Activated naive CD4-positive, alpha-beta T cell treated with anti-CD3 and anti-CD28 coated beads, Interleukin-2, amount 50 U/mL, for 72 hours (primary cell): ENCODE measurements at regions not wholly inside any gene's neighbourhood (a gene's known extent, or its start where the extent isn't known, plus 50 kb on each side); places are given as distances from the start of the nearest gene placed in this dataset.
"Not testable (repeated sequence)": the region's sequence is repeated elsewhere in the genome, so short reads cannot be mapped to it uniquely, and the experiment has no call there.

Source experiments
- ATAC-seq, 2 donors: fragments of 150-1000 bp; cut with Tn5 transposase; 2 replicates each; pipeline ENCODE4 v1.10.0; 2021; ENCODE audit warnings: mild to moderate bottlenecking in 2 of 2, moderate library complexity in 2 of 2
- DNase-seq, 2 donors: peaks; one replicate each; pipeline ENCODE4 v3.0.0; 2021 to 2022; ENCODE audit warnings: low spot score in 2 of 2
- H3K27ac Mint-ChIP-seq, 2 donors: one replicate each; pipeline ENCODE4 v1.8.0; 2022; ENCODE audit warnings: mild to moderate bottlenecking in 2 of 2, mixed read lengths in 2 of 2
- H3K36me3 Mint-ChIP-seq, 2 donors: one replicate each; pipeline ENCODE4 v1.8.0; 2022; ENCODE audit warnings: mixed read lengths in 2 of 2
- H3K9me3 Mint-ChIP-seq, 2 donors: one replicate each; pipeline ENCODE4 v1.8.0; 2022; ENCODE audit warnings: mixed read lengths in 2 of 2

DNA sequence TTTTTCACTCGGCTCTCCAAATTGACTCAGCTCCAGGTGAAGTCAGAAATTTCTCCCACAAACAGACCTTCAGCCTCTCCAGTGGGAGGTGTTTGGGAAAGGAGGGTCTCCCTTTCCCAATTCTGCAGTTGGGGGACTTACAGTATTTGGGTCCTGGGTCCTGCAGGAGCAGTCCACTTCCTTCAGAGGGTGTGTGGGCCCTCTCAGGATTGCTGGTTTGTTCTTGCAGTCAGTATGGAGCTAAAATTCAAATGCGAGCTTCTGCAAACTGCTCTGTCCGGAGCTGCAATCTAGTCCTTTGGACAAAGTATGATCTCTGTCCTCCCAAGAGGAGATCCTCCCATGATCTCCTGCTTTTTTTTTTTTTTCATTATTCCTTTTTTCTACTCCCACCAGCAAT is 87.9 kb upstream of the MSTN start:
- Mint-ChIP-seq H3K36me3 (peaks cover 5 to 12% of the 10 kb centered on the region in 2 donors), H3K27ac (no peak overlapping the region), H3K9me3 (peaks cover 21 to 25% of the 10 kb centered on the region in 2 donors)
- DNase-seq = no peak
- no peak for ATAC-seq

DNA sequence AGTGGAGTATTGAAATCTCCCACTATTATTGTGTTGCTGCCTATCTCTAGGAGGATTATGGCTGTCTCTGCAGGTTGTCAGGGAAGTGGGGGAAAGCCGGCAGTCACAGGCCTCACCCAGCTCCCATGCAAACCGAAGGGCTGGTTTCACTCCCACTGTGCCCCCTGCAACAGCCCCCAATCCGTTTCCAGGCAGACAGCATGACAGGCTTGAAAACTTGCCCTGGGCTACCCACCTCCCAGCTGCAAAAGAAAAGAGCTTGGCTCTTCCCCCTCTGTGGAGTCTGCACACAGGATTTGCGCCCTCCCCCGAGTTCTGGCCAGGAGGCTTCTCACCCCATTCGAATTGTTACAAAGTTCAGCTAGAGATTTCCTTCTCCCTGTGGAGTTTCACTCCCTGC is 87.4 kb upstream of the MSTN start:
- ATAC-seq (no peak), DNase-seq (no peak)
- Mint-ChIP-seq H3K9me3 (peaks cover 21 to 25% of the 10 kb centered on the region in 2 donors), H3K27ac (no peak overlapping the region), H3K36me3 (peaks cover 5 to 12% of the 10 kb centered on the region in 2 donors)

DNA sequence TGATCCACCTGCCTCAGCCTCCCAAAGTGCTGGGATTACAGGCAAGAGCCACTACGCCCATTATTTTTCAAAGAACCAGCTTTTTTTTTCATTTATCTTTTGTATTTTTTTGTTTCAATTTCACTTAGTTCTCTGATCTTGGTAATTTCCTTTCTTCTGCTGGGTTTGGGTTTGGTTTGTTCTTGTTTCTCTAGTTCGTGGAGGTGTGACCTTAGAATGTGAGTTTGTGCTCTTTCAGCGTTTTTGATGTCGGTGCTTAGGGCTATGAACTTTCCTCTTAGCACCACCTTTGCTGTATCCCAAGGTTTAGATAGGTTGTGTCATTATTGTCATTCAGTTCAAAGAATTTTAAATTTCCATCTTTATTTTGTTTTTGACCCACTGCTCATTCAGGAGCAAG is 86.7 kb upstream of the MSTN start:
- no peak for ATAC-seq
- Mint-ChIP-seq H3K27ac (no peak overlapping the region), H3K36me3 (peaks cover 5 to 12% of the 10 kb centered on the region in 2 donors)

DNA sequence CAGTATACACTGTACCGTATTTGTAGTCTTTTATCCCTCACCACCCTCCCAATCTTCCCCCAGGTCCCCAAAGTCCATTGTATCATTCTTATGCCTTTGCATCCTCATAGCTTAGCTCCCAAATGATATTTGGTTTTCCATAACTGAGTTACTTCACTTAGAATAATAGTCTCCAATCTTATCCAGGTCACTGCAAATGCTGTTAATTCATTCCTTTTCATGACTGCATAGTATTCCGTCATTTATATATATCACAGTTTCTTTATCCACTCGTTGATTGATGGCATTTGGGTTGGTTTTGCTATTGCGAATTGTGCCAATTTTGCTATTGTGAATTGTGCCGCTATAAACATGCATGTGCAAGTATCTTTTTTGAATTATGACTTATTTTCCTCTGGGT is 83.6 kb upstream of the MSTN start:
- H3K27ac Mint-ChIP-seq, DNase-seq, ATAC-seq: not testable (repeated sequence)
- H3K36me3 Mint-ChIP-seq = peaks cover 11 to 23% of the 10 kb centered on the region in 2 donors
- peaks cover 32 to 36% of the 10 kb centered on the region in 2 donors for H3K9me3 Mint-ChIP-seq

More for the DNA sequence above, 86.7 kb upstream of the MSTN start:
- DNase-seq = no peak
- H3K9me3 Mint-ChIP-seq = peaks cover 21 to 25% of the 10 kb centered on the region in 2 donors

DNA sequence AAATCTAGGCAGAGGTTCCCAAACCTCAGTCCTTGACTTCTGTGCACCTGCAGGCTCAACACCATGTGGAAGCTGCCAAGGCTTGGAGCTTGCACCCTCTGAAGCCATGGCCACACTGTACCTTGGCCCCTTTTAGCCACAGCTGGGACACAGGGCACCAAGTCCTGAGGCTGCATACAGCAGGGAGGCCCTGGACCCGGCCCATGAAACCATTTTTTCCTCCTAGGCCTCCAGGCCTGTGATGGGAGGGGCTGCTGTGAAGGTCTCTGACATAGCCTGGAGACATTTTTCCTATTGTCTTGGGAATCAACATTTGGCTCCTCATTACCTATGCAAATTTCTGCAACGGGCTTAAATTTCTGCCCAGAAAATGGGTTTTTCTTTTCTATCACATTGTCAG is 77.9 kb upstream of the MSTN start:
- not testable (repeated sequence) for DNase-seq, ATAC-seq, H3K27ac Mint-ChIP-seq
- Mint-ChIP-seq H3K9me3 (peaks cover 23 to 37% of the 10 kb centered on the region in 2 donors), H3K36me3 (peaks cover 21 to 24% of the 10 kb centered on the region in 2 donors)

DNA sequence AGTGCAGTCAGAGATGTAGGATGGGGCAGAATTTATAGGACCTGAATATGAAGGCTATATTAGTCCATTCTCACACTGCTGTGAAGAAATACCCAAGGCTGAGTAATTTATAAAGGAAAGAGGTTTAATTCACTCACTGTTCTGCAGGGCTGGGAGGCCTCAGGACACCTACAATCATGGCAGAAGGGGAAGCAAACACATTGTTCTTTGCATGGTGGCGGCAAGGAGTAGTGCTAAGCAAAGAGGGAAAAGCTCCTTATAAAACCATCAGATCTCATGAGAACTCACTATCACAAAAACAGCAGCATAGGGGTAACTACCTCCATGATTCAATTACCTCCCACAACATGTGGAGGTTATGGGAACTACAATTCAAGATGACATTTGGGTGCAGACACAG is 76.8 kb upstream of the MSTN start:
- peaks cover 21 to 24% of the 10 kb centered on the region in 2 donors for H3K36me3 Mint-ChIP-seq
- DNase-seq (no peak), ATAC-seq (no peak)
- peaks cover 23 to 39% of the 10 kb centered on the region in 2 donors for H3K9me3 Mint-ChIP-seq
- H3K27ac Mint-ChIP-seq = no peak overlapping the region

DNA sequence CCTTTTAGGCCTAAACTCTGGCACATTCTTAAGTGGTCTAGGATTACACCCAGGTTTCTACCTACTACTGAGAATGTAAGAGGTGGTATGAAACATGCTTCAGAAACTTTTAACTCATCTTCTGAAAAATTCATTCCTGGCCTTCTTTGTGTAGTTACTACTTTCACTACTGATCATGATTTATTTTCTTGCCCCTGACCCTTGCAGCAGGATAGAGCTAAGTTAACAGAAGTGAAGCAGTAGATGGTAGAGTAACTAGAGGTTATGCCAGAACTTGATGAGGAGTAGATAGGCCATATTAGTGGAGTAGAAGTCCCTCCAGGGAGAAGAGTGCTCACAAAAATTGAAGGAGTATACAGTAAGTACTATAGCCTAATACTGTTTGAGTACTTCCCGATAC is 75.5 kb upstream of the MSTN start:
- Mint-ChIP-seq H3K36me3 (peaks cover 21 to 24% of the 10 kb centered on the region in 2 donors), H3K9me3 (peaks cover 23 to 39% of the 10 kb centered on the region in 2 donors), H3K27ac (no peak overlapping the region)
- ATAC-seq (no peak), DNase-seq (no peak)

DNA sequence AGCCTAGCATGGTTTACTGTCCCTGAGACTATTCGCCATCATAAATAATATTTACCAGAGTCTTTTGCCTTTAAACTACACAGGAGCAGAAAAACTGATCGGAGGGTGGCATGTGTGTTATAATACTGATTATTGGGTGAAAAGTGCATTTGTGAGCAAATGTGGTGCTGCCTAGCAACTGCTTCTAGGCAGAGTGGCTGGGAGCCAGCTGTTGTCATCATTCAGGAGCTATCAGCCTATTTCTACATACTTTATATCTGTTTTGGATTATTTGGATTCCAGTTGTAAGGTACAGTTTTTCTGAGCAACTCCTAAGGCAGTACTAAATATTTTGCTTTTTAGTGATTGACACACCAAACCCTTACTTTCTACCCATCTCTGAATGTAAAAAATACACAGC is 75.0 kb upstream of the MSTN start:
- H3K36me3 Mint-ChIP-seq = peaks cover 21 to 24% of the 10 kb centered on the region in 2 donors
- no peak for ATAC-seq
- peaks cover 22 to 39% of the 10 kb centered on the region in 2 donors for H3K9me3 Mint-ChIP-seq
- no peak for DNase-seq
- no peak overlapping the region for H3K27ac Mint-ChIP-seq

DNA sequence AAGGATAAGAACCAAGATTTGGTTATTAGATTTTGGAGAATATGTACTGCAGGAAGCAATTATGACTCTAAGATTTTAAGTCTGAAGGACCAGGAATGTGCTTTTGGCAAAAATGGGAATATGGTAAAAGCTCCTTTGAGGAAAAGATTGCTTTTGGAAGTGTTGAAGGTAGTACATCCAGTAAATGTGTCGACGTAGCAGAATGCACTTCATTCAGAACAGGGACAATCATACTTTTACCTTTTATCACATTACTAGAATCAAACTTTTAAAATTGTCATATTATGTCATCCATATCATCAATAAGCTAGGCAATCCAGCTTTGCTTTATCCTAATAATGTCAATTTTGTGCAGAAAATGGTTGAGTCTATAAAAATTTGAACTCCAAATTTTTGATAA is 74.3 kb upstream of the MSTN start:
- ATAC-seq = no peak
- peaks cover 19 to 32% of the 10 kb centered on the region in 2 donors for H3K9me3 Mint-ChIP-seq
- peaks cover 21% of the 10 kb centered on the region in 2 donors for H3K36me3 Mint-ChIP-seq
- DNase-seq = no peak
- H3K27ac Mint-ChIP-seq = no peak overlapping the region

DNA sequence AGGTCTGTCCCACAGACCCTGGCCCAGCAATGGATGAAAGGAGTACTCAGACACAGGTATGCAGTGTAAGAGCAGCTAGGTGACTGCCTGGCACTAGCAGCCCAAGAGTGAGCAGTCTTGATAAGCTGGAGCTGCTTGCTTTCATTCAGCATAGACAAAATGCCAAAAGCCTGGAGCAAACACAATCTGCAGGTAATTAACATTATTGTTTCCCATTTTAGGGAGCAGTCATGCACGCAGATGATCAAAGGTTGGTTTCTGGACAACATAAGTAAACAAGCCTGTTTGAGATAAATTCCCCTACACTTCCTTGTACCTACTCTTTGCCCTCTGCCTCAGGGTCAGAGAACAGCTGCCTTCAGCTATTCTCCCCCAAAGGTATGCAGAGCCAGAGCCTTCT is 73.7 kb upstream of the MSTN start:
- H3K27ac Mint-ChIP-seq = no peak overlapping the region
- ATAC-seq = no peak
- H3K9me3 Mint-ChIP-seq = peaks cover 18 to 26% of the 10 kb centered on the region in 2 donors
- no peak for DNase-seq
- H3K36me3 Mint-ChIP-seq = peaks cover 15 to 16% of the 10 kb centered on the region in 2 donors

DNA sequence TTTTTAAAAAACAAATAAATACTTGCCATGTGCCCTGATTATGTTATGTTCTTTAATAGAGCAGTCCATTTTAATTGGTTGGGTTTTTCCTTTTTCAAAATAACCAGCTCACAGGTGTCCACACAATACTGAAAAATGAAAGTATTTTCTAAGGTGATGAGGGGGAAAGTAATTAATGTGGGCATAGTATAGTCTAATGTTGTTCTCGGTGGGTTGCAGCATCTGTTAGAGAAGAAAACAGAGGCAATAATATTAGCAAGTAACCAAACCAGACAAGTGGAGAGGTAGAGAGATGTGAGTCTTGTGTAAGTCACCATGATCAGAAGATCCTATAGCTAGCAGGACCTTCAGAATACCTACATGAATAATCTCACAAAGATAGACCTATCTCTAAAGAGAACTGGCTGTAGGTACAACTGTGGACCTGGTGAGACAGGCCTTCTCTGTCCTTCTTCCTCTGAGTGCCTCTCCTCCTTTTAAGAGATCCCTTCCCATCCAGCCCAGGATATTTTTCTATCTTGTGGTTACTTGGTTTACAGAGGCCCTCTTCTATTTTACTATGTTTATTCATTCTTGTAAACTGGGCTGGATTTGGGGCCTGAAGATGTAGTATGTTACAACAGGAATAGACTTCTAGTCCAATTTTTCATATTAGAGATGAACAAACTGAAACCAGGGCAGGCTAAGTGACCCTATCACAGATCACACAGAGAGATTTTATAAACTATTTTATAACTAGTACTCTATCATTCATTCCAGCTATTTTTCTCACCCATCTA is 67.1 kb upstream of the MSTN start:
- no peaks in the 10 kb centered on the region for H3K9me3 Mint-ChIP-seq
- H3K27ac Mint-ChIP-seq = no peak overlapping the region
- DNase-seq = no peak
- no peaks in the 10 kb centered on the region for H3K36me3 Mint-ChIP-seq
- ATAC-seq = no peak

DNA sequence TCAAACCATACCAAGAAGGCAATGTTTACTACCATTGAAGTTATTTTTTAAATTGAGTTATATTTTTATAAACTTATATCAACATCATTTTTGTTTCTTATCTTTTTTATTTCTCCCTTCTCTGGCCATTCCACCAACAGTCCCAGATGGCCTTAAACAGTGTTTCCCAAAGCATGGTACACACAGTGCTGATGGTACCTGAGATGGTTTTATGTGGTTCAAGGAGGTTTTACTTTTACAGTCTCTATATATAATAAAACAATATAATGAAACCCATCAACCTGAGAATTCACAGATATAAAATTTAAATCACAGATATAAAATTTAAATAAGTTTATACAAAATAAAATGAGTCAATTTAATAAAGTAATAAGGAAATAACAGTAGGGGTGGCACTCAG is 65.1 kb upstream of the MSTN start:
- DNase-seq = no peak
- H3K36me3 Mint-ChIP-seq = no peaks in the 10 kb centered on the region

DNA sequence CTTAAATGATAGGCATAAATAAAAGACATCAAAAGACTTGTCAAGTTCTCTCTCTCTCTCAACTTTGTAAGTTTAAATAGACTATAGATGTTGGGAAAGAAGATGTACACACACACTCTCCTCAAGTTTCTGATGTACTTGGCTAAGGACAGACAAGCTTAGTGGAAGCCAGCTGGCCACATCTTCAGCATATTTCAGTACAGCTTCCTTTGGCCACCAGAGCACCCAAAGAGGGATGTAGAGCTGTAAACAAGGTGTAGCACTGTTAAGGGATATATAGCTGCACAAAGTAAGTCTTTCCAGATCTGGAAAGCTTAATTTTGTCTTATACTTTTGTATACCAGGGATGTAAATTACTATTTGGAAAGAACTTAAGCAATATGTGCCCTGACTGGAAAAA is 64.3 kb upstream of the MSTN start:
- H3K9me3 Mint-ChIP-seq = no peaks in the 10 kb centered on the region
- no peak for DNase-seq
- H3K27ac Mint-ChIP-seq = peak overlapping the region in 1 of 2 donors; percentile 26
- no peaks in the 10 kb centered on the region for H3K36me3 Mint-ChIP-seq
- ATAC-seq = no peak

More for the DNA sequence above, 65.1 kb upstream of the MSTN start:
- H3K27ac Mint-ChIP-seq = no peak overlapping the region
- ATAC-seq = no peak
- H3K9me3 Mint-ChIP-seq = no peaks in the 10 kb centered on the region

DNA sequence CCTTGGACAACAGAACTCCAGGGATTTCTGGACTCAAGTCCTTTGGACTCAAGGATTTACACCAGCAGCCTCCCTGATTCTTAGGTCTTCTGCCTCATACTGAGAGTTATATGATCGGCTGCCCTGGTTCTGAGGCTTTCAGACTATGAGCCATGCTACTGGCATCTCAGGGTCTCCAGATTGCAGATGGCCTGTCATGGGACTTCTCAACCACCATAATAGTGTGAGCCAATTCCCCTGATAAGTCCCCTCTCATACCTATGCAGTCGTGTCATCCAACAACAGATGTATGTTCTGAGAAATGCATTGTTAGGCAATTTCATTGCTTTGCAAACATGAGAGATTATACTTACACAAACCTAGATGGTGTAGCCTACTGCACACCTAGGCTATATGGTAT is 61.4 kb upstream of the MSTN start:
- DNase-seq (no peak), ATAC-seq (no peak)
- H3K27ac Mint-ChIP-seq = no peak overlapping the region
- no peaks in the 10 kb centered on the region for H3K36me3 Mint-ChIP-seq
- H3K9me3 Mint-ChIP-seq = no peaks in the 10 kb centered on the region

DNA sequence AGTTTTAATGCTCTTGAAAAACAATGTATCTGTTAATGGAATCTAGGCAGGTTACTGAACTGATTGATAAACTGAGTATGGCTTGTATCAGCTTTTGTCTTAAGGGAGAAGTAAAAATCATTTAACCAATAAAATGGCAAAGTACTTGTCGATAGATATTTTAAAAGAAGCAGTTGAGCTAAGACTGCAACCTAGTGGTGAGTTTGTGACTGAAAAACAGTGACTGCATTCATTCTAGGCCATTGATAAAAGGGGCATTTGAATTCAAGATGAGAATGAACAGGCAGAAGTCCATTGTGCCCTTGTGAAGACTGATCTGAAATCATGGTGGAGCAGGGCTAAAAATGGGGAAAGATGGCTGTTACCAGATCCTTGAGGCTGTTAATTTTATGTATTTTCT is 59.4 kb upstream of the MSTN start:
- Mint-ChIP-seq H3K9me3 (no peaks in the 10 kb centered on the region), H3K27ac (no peak overlapping the region), H3K36me3 (no peaks in the 10 kb centered on the region)
- DNase-seq (no peak), ATAC-seq (no peak)

DNA sequence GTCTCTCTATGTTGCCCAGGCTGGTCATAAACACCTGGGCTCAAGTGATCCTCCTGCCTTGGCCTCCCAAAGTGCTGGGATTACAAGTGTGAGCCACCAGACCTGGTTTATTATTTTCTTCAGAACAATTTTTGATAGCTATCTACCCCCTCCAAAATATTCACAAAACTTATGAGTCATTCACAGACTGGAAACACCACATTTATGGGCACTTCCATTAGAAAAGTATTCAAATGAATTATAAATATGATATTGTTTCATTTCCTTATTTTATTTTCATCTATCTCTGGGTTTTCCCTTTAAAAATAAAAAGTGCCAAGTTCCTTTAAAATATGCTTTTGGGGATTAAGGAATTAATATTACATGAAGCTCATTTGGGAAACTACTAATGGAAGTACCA is 58.8 kb upstream of the MSTN start:
- no peaks in the 10 kb centered on the region for H3K36me3 Mint-ChIP-seq
- DNase-seq (no peak), ATAC-seq (no peak)
- H3K9me3 Mint-ChIP-seq = no peaks in the 10 kb centered on the region
- H3K27ac Mint-ChIP-seq = no peak overlapping the region

DNA sequence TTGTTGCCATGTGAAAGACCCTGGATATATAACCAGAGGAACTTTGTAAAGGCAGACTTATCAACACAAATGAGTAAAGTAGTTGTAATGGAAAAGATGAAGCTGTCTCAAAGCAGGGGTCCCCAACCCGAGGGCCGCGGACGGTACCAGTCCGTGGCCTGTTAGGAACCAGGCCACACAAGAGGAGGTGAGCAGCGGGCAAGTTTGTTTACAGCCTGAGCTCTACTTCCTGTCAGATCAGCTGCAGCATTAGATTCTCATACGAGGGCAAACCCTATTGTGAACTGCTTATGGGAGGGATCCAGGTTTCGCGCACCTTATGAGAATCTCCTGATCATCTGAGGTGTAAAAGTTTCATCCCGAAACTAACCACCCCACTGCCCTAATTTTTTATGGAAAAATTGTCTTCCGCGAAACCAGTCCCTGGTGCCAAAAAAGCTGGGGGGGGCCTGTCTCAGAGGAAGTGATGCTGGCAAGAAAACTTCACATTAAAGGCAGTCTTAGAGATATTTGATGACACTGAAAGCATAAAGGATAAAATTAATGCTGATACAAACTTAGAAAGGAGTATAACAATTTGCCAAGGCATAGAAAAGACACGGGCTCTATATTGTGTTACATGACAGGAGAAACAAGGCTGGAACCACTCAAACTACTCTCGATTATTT is 57.5 kb upstream of the MSTN start:
- Mint-ChIP-seq H3K27ac (peak overlapping the region in 1 of 2 donors; percentile 3), H3K36me3 (no peaks in the 10 kb centered on the region), H3K9me3 (no peaks in the 10 kb centered on the region)
- ATAC-seq = peak in 1 of 2 donors; percentile 41
- DNase-seq = no peak

DNA sequence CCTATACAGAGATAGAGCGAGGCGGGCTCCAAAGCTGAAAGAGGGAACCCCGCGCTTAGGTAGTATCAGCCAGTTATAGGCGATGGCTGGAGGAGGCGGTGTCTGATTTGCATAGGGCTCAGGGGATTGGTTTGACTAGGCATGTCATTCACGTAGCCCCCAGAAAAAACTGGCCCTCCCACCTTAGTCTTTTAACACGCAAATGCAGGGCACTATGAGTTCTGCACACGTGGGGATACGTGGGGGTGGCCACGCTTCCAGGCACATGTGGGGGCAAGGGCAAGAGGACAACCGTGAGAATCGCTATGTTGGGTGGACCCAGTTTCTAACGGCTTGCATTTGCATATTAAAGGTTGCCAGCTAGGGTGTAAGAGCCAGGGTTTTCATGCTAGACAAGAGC is 56.7 kb upstream of the MSTN start:
- peak; percentile 74 to 89 for ATAC-seq
- no peaks in the 10 kb centered on the region for H3K9me3 Mint-ChIP-seq
- no peak for DNase-seq
- H3K36me3 Mint-ChIP-seq = no peaks in the 10 kb centered on the region
- H3K27ac Mint-ChIP-seq = peak overlapping the region in 1 of 2 donors; percentile 3
